ENCODE measurements at regions not wholly inside any gene's neighbourhood (a gene's known extent, or its start where the extent isn't known, plus 50 kb on each side); places are given as distances from the start of the nearest gene placed in this dataset.

- H3K4me1 ChIP-seq (ENCODE audit: control insufficient read depth in 5 of 5, insufficient read depth in 5 of 5, low read length in 5 of 5): peaks cover 0 to 20% (median 8%) of the 10 kb centered on the region in 5 donors
- 87 to 92% methylated on average over 4 of the region's 4 CpGs for WGBS, 2 donors
- no peaks in the 10 kb centered on the region for H3K9me3 ChIP-seq (ENCODE audit: control insufficient read depth in 4 of 4, insufficient read depth in 3 of 4, low read length in 3 of 4)
- H3K4me3 ChIP-seq: no peak overlapping the region
- no peak overlapping the region for H3K9ac ChIP-seq (ENCODE audit: insufficient read depth in 1 of 2, low read length in 2 of 2)
- no peaks in the 10 kb centered on the region for H3K36me3 ChIP-seq (ENCODE audit: control insufficient read depth in 4 of 4, insufficient read depth in 4 of 4, low read length in 4 of 4)
- TF ChIP-seq CTCF (IDR thresholded peaks at IDR 0.05; ENCODE audit: control extremely low read depth, extremely low read depth): no peak
- no peak overlapping the region for H3K27ac ChIP-seq (ENCODE audit: low read depth in 1 of 2, low read length in 1 of 2)
- no peaks in the 10 kb centered on the region for H3K27me3 ChIP-seq (ENCODE audit: control insufficient read depth in 3 of 3, insufficient read depth in 3 of 3, low read length in 2 of 3)
- ATAC-seq (ENCODE audit: insufficient read depth, low FRiP score): no peak
- no peak for DNase-seq
Observed at GRCh38 chr1:170804879-170805278, 130.5 kb upstream of the MROH9 start.

- Histone ChIP-seq H3K4me3 (no peak overlapping the region), H3K27me3 (ENCODE audit: control insufficient read depth in 3 of 3, insufficient read depth in 3 of 3, low read length in 2 of 3) (no peaks in the 10 kb centered on the region), H3K9me3 (ENCODE audit: control insufficient read depth in 4 of 4, insufficient read depth in 3 of 4, low read length in 3 of 4) (peaks cover 0 to 3% (median 0%) of the 10 kb centered on the region in 4 donors), H3K4me1 (ENCODE audit: control insufficient read depth in 5 of 5, insufficient read depth in 5 of 5, low read length in 5 of 5) (peaks cover 0 to 20% (median 8%) of the 10 kb centered on the region in 5 donors), H3K36me3 (ENCODE audit: control insufficient read depth in 4 of 4, insufficient read depth in 4 of 4, low read length in 4 of 4) (no peaks in the 10 kb centered on the region), H3K9ac (ENCODE audit: insufficient read depth in 1 of 2, low read length in 2 of 2) (no peak overlapping the region), H3K27ac (ENCODE audit: low read depth in 1 of 2, low read length in 1 of 2) (no peak overlapping the region)
- DNase-seq (no peak), ATAC-seq (ENCODE audit: insufficient read depth, low FRiP score) (no peak)
- no peak for TF ChIP-seq CTCF (IDR thresholded peaks at IDR 0.05; ENCODE audit: control extremely low read depth, extremely low read depth)
- WGBS, 2 donors: 77 to 84% methylated on average over 3 of the region's 3 CpGs
Observed at GRCh38 chr1:170806961-170807360, 128.4 kb upstream of the MROH9 start.

GRCh38 chr1:170807432-170807831 is 127.9 kb upstream of the MROH9 start:
- no peaks in the 10 kb centered on the region for H3K27me3 ChIP-seq (ENCODE audit: control insufficient read depth in 3 of 3, insufficient read depth in 3 of 3, low read length in 2 of 3)
- H3K4me1 ChIP-seq (ENCODE audit: control insufficient read depth in 5 of 5, insufficient read depth in 5 of 5, low read length in 5 of 5): peaks cover 0 to 20% (median 8%) of the 10 kb centered on the region in 5 donors
- no peaks in the 10 kb centered on the region for H3K36me3 ChIP-seq (ENCODE audit: control insufficient read depth in 4 of 4, insufficient read depth in 4 of 4, low read length in 4 of 4)
- peaks cover 0 to 3% (median 0%) of the 10 kb centered on the region in 4 donors for H3K9me3 ChIP-seq (ENCODE audit: control insufficient read depth in 4 of 4, insufficient read depth in 3 of 4, low read length in 3 of 4)
- ATAC-seq (ENCODE audit: insufficient read depth, low FRiP score) (no peak), DNase-seq (no peak)
- no peak overlapping the region for H3K27ac ChIP-seq (ENCODE audit: low read depth in 1 of 2, low read length in 1 of 2)
- H3K4me3 ChIP-seq: no peak overlapping the region
- TF ChIP-seq CTCF (IDR thresholded peaks at IDR 0.05; ENCODE audit: control extremely low read depth, extremely low read depth): no peak
- no peak overlapping the region for H3K9ac ChIP-seq (ENCODE audit: insufficient read depth in 1 of 2, low read length in 2 of 2)
- WGBS, 2 donors: 93 to 95% methylated on average over 4 of the region's 4 CpGs
